Lung (tissue), 11 donors: ENCODE measurements at regions not wholly inside any gene's neighbourhood (a gene's known extent, or its start where the extent isn't known, plus 50 kb on each side); places are given as distances from the start of the nearest gene placed in this dataset.
"Not testable (repeated sequence)": the region's sequence is repeated elsewhere in the genome, so short reads cannot be mapped to it uniquely, and the experiment has no call there.

ENCODE experiments used
- ATAC-seq: fragments of 200-7000 bp; cut with Tn5 transposase; one replicate; pipeline ENCODE4 v1.9.1; 2020; ENCODE audit warnings: moderate number of reproducible peaks; ENCODE audit not compliant: insufficient read depth, low FRiP score
- DNase-seq, 3 donors: peaks; one replicate each; pipeline ENCODE4 v3.0.0-alpha.2; 2013 to 2017
- H3K27ac ChIP-seq, 2 donors: one replicate each; pipeline ENCODE4 v1.5.1; 2013; ENCODE audit warnings: mild to moderate bottlenecking in 2 of 2, moderate library complexity in 2 of 2, control low read depth in 1 of 2, inconsistent platforms in 1 of 2, low read depth in 1 of 2, low read length in 1 of 2
- H3K27me3 ChIP-seq, 3 donors: one replicate each; pipeline ENCODE4 v1.5.1; 2013; ENCODE audit warnings: low read length in 2 of 3; ENCODE audit not compliant: control insufficient read depth in 3 of 3, insufficient read depth in 3 of 3
- H3K36me3 ChIP-seq, 4 donors: one replicate each; pipeline ENCODE4 v1.5.1; 2013; ENCODE audit warnings: low read length in 4 of 4, mild to moderate bottlenecking in 1 of 4, moderate library complexity in 1 of 4; ENCODE audit not compliant: control insufficient read depth in 4 of 4, insufficient read depth in 4 of 4
- H3K4me1 ChIP-seq, 5 donors: one replicate each; pipeline ENCODE4 v1.5.1; 2013; ENCODE audit warnings: low read length in 5 of 5, mild to moderate bottlenecking in 2 of 5, moderate library complexity in 1 of 5; ENCODE audit not compliant: control insufficient read depth in 5 of 5, insufficient read depth in 5 of 5
- H3K4me3 ChIP-seq: one replicate; pipeline ENCODE4 v1.5.1; 2013; ENCODE audit warnings: mild to moderate bottlenecking, control low read depth, moderate library complexity
- H3K9ac ChIP-seq, 2 donors: one replicate each; pipeline ENCODE4 v1.5.1; 2013; ENCODE audit warnings: low read length in 2 of 2, control low read depth in 1 of 2; ENCODE audit not compliant: insufficient read depth in 1 of 2
- H3K9me3 ChIP-seq, 4 donors: one replicate each; pipeline ENCODE4 v1.5.1; 2013; ENCODE audit warnings: low read length in 3 of 4, mild to moderate bottlenecking in 1 of 4, moderate library complexity in 1 of 4; ENCODE audit not compliant: control insufficient read depth in 4 of 4, insufficient read depth in 3 of 4
- WGBS, 2 donors: extraction: QIAGEN DNeasy Blood & Tissue Kit; methylation state at CpG; one replicate each; pipeline ENCODE4 v1.1.7; 2013; 5-methylcytosine and 5-hydroxymethylcytosine counted together
- TF ChIP-seq, protein P1 (sequence below): IDR thresholded peaks from 2 replicates; pipeline ENCODE4 v1.5.1; 2012; ENCODE audit warnings: mild to moderate bottlenecking; ENCODE audit errors: control extremely low read depth, extremely low read depth
- donor health status: control.
- donor health status: control.
- donor health status: Bipolar disorder and iron deficiency.
- donor health status: healthy.
- donor health status: DM: yes; HTN: yes; CAD: no.

DNA sequence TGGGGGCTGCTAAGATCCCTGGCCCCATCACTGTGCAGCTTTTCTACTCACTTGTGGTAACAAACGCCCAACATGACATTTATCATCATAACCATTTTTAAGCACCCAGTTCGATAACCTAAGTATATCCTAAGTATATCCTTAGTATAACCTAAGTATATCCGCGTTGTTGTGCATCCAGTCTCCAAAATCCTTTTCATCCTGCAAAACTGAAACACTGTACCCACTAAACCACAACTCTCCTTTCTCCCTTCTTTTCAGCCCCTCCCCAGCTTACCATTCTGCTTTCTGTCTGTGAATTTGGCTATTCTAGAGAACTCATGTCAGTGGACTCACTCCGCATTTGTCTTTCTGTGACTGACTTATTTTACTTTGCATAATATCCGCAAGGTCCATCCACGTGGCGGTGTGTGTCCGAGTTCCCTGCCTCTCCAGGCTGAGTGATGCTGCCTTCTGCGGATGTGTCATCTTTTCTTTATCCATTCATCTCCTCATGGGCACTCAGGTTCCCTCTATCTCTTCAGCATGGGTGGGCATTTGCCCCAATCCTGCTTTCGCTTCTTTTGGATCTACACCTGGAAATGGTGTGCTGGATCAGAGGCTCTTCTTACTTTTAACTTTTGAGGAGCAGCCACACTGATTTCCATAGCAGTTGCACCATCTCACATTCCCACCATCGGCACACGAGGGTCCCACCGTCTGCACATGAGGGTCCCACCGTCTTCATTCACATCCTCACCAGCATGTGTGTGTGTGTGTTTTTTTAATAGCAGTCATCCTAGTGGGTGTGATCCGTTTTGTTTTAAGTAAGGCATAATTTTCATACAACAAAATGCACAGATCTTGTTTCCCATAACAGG is 82.4 kb upstream of the CLDN5 start:
- no peak overlapping the region for H3K9ac ChIP-seq
- H3K4me1 ChIP-seq: peaks cover 0 to 19% (median 6%) of the 10 kb centered on the region in 5 donors
- DNase-seq (no peak), ATAC-seq (no peak)
- peaks cover 0 to 3% (median 0%) of the 10 kb centered on the region in 3 donors for H3K27me3 ChIP-seq
- H3K4me3 ChIP-seq: no peak overlapping the region
- H3K36me3 ChIP-seq: no peaks in the 10 kb centered on the region
- WGBS, 2 donors: 83 to 92% methylated on average over 16 of the region's 16 CpGs
- H3K9me3 ChIP-seq: no peaks in the 10 kb centered on the region
- H3K27ac ChIP-seq: peak overlapping the region in 1 of 2 donors; percentile 76
- TF ChIP-seq, protein P1, sequence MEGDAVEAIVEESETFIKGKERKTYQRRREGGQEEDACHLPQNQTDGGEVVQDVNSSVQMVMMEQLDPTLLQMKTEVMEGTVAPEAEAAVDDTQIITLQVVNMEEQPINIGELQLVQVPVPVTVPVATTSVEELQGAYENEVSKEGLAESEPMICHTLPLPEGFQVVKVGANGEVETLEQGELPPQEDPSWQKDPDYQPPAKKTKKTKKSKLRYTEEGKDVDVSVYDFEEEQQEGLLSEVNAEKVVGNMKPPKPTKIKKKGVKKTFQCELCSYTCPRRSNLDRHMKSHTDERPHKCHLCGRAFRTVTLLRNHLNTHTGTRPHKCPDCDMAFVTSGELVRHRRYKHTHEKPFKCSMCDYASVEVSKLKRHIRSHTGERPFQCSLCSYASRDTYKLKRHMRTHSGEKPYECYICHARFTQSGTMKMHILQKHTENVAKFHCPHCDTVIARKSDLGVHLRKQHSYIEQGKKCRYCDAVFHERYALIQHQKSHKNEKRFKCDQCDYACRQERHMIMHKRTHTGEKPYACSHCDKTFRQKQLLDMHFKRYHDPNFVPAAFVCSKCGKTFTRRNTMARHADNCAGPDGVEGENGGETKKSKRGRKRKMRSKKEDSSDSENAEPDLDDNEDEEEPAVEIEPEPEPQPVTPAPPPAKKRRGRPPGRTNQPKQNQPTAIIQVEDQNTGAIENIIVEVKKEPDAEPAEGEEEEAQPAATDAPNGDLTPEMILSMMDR: no peak

DNA sequence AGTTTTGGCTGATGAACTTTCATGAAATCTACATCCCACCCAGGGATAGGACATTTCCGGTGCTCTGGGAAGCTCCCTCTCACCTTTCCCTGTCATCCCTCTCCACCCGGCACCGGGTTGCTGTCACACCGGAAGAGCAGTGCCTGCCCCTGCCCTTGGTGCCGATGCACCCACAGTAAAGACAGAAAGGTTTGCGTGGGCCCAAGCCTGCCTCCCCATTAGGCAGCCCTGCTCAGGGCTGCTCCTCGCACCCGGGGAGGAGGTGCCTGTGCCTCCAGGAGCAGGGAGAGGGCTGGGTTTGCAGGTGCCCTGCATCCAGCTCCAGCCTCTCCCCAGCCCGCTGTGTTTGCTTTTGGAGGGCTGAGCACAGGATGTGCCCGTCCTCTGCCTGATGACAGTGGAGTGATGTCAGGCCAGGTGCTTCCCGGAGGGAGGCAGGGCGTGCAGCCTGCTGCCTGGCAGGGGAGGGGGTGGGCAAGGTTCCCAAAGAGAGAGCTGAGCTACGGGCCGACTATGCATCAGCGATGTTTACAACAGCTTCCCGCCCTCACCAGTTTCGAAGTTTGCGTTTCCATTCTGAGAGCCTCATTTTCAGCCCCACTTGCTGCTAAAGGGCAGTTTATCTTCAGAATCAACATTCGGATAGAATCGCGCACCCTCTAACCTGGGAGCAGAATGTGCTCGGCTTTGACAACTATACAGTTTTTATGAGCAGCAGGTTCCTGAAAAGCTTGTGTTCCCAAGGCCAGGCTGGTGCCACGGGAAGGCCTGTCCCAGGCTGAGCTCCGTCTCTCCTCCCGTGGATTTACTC is 83.2 kb upstream of the CLDN5 start:
- no peaks in the 10 kb centered on the region for H3K9me3 ChIP-seq
- H3K9ac ChIP-seq: no peak overlapping the region
- H3K27ac ChIP-seq: peak overlapping the region in 1 of 2 donors; percentile 62
- TF ChIP-seq, protein P1: no peak
- ATAC-seq: peak; percentile 43
- H3K27me3 ChIP-seq: peaks cover 0 to 3% (median 0%) of the 10 kb centered on the region in 3 donors
- peak; percentile 48 to 71 (median 52) for DNase-seq
- no peaks in the 10 kb centered on the region for H3K36me3 ChIP-seq
- 29 to 41% methylated on average over 25 of the region's 25 CpGs for WGBS, 2 donors
- no peak overlapping the region for H3K4me3 ChIP-seq
- peaks cover 0 to 19% (median 6%) of the 10 kb centered on the region in 5 donors for H3K4me1 ChIP-seq

DNA sequence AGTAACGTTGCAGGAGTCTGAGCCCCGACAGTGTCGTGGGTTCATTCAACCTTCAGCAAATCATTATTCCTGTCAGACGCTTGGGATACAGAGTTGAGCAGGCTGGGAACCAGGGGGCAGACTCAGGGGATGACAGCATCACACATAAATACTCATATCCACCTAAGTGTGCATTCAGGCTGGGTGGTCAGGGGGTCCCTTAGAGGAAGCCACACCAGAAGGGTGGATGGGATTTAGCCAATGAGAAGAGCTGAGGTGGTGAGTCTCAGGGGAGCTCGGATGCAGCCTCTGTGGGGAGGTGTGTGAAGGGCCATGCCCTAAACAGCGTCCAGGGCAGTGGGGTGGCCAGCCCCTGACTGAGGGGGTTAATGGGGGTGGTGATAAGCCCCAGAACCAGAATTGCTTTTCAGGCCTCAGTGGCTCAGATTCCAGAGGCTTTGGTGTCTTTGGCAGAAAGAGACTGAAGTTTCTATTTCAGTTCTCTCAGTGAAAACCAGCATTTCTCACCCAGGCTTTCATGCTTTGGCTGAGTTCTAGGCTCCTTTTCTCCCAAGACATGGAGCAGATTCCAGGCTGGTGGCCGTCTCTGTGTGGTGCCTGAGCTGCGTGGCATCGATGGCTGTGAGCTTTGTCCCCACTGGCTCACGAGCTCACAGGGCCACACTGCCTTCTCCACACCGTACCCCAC is 83.9 kb upstream of the CLDN5 start:
- H3K27ac ChIP-seq: peak overlapping the region in 1 of 2 donors; percentile 33
- peaks cover 0 to 3% (median 0%) of the 10 kb centered on the region in 3 donors for H3K27me3 ChIP-seq
- H3K9me3 ChIP-seq: no peaks in the 10 kb centered on the region
- TF ChIP-seq, protein P1: no peak
- ATAC-seq (no peak), DNase-seq (no peak)
- peaks cover 0 to 18% (median 6%) of the 10 kb centered on the region in 5 donors for H3K4me1 ChIP-seq
- WGBS, 2 donors: 79 to 84% methylated on average over 11 of the region's 11 CpGs
- no peaks in the 10 kb centered on the region for H3K36me3 ChIP-seq
- H3K9ac ChIP-seq: peak overlapping the region in 1 of 2 donors; percentile 16
- H3K4me3 ChIP-seq: no peak overlapping the region

DNA sequence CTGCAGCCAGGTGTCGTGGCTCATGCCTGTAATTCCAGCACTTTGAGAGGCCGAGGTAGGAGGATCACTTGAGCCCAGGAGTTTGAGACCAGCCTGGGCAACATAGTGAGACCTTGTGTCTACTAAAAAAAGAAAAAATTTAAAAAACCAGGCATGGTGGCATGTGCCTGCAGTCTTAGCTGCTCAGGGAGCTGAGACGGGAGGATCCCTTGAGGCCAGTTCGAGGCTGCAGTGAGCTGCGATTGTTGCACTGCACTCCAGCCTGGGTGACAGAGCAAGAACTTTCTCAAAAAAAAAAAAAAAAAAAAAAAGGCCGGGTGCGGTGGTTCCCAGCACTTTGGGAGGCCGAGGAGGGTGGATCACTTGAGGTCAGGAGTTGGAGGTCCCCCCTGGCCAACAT is 85.5 kb upstream of the CLDN5 start:
- not testable (repeated sequence) for H3K9me3 ChIP-seq, DNase-seq, H3K36me3 ChIP-seq, H3K4me3 ChIP-seq, H3K27me3 ChIP-seq, H3K27ac ChIP-seq, ATAC-seq, H3K9ac ChIP-seq
- 89 to 93% methylated on average over 8 of the region's 8 CpGs for WGBS, 2 donors
- H3K4me1 ChIP-seq: peaks cover 0 to 15% (median 6%) of the 10 kb centered on the region in 5 donors
